A549 (cell line): ENCODE measurements at regions not wholly inside any gene's neighbourhood (a gene's known extent, or its start where the extent isn't known, plus 50 kb on each side); places are given as distances from the start of the nearest gene placed in this dataset.

Source experiments
- ATAC-seq, 2 experiments: fragments of 200-7000 bp in 1 of 2; fragments of >200 bp in 1 of 2; cut with Nextera tagmentation in 1 of 2; cut with Tn5 transposase in 1 of 2; 3 replicates each; pipeline versions ENCODE4 v1.8.0 to v1.9.1; 2018 to 2020; ENCODE audit warnings: mild to moderate bottlenecking in 1 of 2, moderate library complexity in 1 of 2
- CTCF ChIA-PET: fragments of 300-600 bp; sonication (Branson Sonifier 250); formaldehyde crosslinking; extraction: SDS; loops from one replicate; lab custom pipeline; 2021; ENCODE audit warnings: antibody characterized with exemption, inconsistent platforms; lab: Yijun Ruan, JAX
- POLR2A ChIA-PET: fragments of 350-600 bp; formaldehyde crosslinking; extraction: SDS; loops from one replicate; lab custom pipeline; 2021; ENCODE audit warnings: antibody characterized with exemption, inconsistent platforms; lab: Yijun Ruan, JAX
- DNase-seq, 2 experiments: peaks; one replicate each; pipeline versions ENCODE4 v3.0.0 to v3.0.0-alpha.2; 2011 to 2016; ENCODE audit warnings: low read depth in 1 of 2, low spot score in 1 of 2
- FAIRE-seq: peaks from 2 replicates; lab custom pipeline; 2011; peaks lifted over from hg19 to GRCh38; lab: Jason Lieb, UNC
- H3K27ac ChIP-seq, 2 experiments: fragments of >200 bp; sonication (Bioruptor Twin); formaldehyde crosslinking; 3 replicates each; pipeline ENCODE4 v1.5.1; 2016 to 2017
- H3K4me1 ChIP-seq: fragments of >200 bp; sonication (Bioruptor Twin); formaldehyde crosslinking; 3 replicates; pipeline ENCODE4 v1.6.1; 2016
- H3K4me2 ChIP-seq: fragments of >200 bp; sonication (Bioruptor Twin); formaldehyde crosslinking; 3 replicates; pipeline ENCODE4 v1.6.1; 2016
- H3K4me3 ChIP-seq: fragments of >200 bp; sonication (Bioruptor Twin); formaldehyde crosslinking; 3 replicates; pipeline ENCODE4 v1.5.1; 2016
- H3K9me3 ChIP-seq: fragments of >200 bp; sonication (Bioruptor Twin); formaldehyde crosslinking; 3 replicates; pipeline ENCODE4 v1.6.1; 2016
- ATOH8 ChIP-seq: fragments of 250-450 bp; sonication (Bioruptor Pico); IDR thresholded peaks from 2 replicates; pipeline ENCODE4 v1.5.0; 2020; ENCODE audit warnings: low read depth, mild to moderate bottlenecking, moderate library complexity
- BCL3 ChIP-seq: fragments of >200 bp; sonication (Bioruptor Twin); formaldehyde crosslinking; IDR thresholded peaks from 3 replicates; pipeline ENCODE4 v1.6.1; 2016
- BHLHE40 ChIP-seq: IDR thresholded peaks from 2 replicates; pipeline ENCODE4 v1.6.1; 2012; ENCODE audit warnings: low read depth, low read length, inconsistent platforms
- CHD2 ChIP-seq: fragments of 150-350 bp; IDR thresholded peaks from 2 replicates; pipeline ENCODE4 v1.6.1; 2014; ENCODE audit warnings: low read length; ENCODE audit not compliant: partially characterized antibody
- ELK1 ChIP-seq: fragments of 150-350 bp; IDR thresholded peaks from 2 replicates; pipeline ENCODE4 v1.6.1; 2014; ENCODE audit warnings: low read depth, mild to moderate bottlenecking, low read length
- FOSB ChIP-seq: fragments of 250-450 bp; sonication (Bioruptor Pico); IDR thresholded peaks from 2 replicates; pipeline ENCODE4 v1.5.0; 2020; ENCODE audit warnings: mild to moderate bottlenecking, moderate library complexity
- FOXS1 ChIP-seq: fragments of 250-450 bp; sonication (Bioruptor Pico); IDR thresholded peaks from 2 replicates; pipeline ENCODE4 v1.5.0; 2020; ENCODE audit warnings: mild to moderate bottlenecking, moderate library complexity
- GATA3 ChIP-seq: IDR thresholded peaks from 2 replicates; pipeline ENCODE4 v1.6.1; 2012; ENCODE audit warnings: borderline replicate concordance
- HOXA7 ChIP-seq: fragments of 250-450 bp; sonication (Bioruptor Pico); IDR thresholded peaks from 2 replicates; pipeline ENCODE4 v1.5.0; 2020; ENCODE audit warnings: mild to moderate bottlenecking, moderate library complexity
- JUNB ChIP-seq: fragments of >200 bp; sonication (Bioruptor Twin); formaldehyde crosslinking; IDR thresholded peaks from 2 replicates; pipeline ENCODE4 v1.6.1; 2016
- MAFK ChIP-seq: fragments of 450-650 bp; IDR thresholded peaks from 2 replicates; pipeline ENCODE4 v1.6.1; 2014; ENCODE audit not compliant: partially characterized antibody
- MAX ChIP-seq: IDR thresholded peaks from 2 replicates; pipeline ENCODE4 v1.6.1; 2012
- MYC ChIP-seq: IDR thresholded peaks from 2 replicates; pipeline ENCODE4 v1.6.1; 2012; ENCODE audit warnings: mild to moderate bottlenecking, inconsistent platforms, low read length, improper control_type of control experiment, borderline replicate concordance
- PBX3 ChIP-seq: IDR thresholded peaks from 2 replicates; pipeline ENCODE4 v1.6.1; 2012
- RCOR1 ChIP-seq: fragments of 150-350 bp; IDR thresholded peaks from 2 replicates; pipeline ENCODE4 v1.6.1; 2014; ENCODE audit warnings: antibody characterized with exemption, low read length, low read depth
- RNF2 ChIP-seq: fragments of 200-600 bp; sonication (generic); IDR thresholded peaks from 2 replicates; pipeline ENCODE4 v1.6.1; 2016; ENCODE audit warnings: low read depth, mild to moderate bottlenecking, antibody characterized with exemption, moderate library complexity, borderline replicate concordance
- SREBF2 ChIP-seq: fragments of 450-650 bp; IDR thresholded peaks from 2 replicates; pipeline ENCODE4 v1.6.1; 2014; ENCODE audit warnings: mild to moderate bottlenecking, moderate library complexity
- TFCP2L1 ChIP-seq: fragments of 250-450 bp; sonication (Bioruptor Pico); IDR thresholded peaks from 2 replicates; pipeline ENCODE4 v1.5.0; 2021; ENCODE audit warnings: mild to moderate bottlenecking
- USF2 ChIP-seq: fragments of 450-650 bp; IDR thresholded peaks from 2 replicates; pipeline ENCODE4 v1.6.1; 2014; ENCODE audit warnings: antibody characterized with exemption
- ZSCAN20 ChIP-seq: fragments of 250-450 bp; sonication (Bioruptor Pico); IDR thresholded peaks from 2 replicates; pipeline ENCODE4 v1.8.0; 2022; ENCODE audit warnings: mild to moderate bottlenecking, moderate library complexity
- WGBS: methylation state at CpG from one replicate; pipeline ENCODE4 v1.1.6; 2017; ENCODE audit errors: missing lambda C conversion rate; 5-methylcytosine and 5-hydroxymethylcytosine counted together

GRCh38 chr3:76733073-76733759 lies 306.7 kb upstream of the ROBO2 start:
- TF ChIP-seq MAFK (no peak), MYC (no peak), BCL3 (no peak), RCOR1 (no peak), USF2 (no peak), JUNB (no peak), GATA3 (no peak), ZSCAN20 (CRISPR knock-in tag) (no peak), BHLHE40 (no peak), TFCP2L1 (no peak), FOXS1 (CRISPR knock-in tag) (no peak), ELK1 (no peak), HOXA7 (CRISPR knock-in tag) (no peak), SREBF2 (no peak)
- Histone ChIP-seq H3K4me1 (no peaks in the 10 kb centered on the region), H3K4me2 (no peak overlapping the region), H3K9me3 (no peaks in the 10 kb centered on the region; the same call in 2 of the 3 replicates), H3K4me3 (no peak overlapping the region), H3K27ac (no peak overlapping the region)
- 25% methylated on average over 1 of the region's 1 CpG for WGBS
- DNase-seq = no peak
- CTCF ChIA-PET = no interaction called here
- POLR2A ChIA-PET = no interaction called here
- no peak for ATAC-seq
- no peak for FAIRE-seq

GRCh38 chr3:76735152-76735551 lies 304.7 kb upstream of the ROBO2 start:
- no peak for TF ChIP-seq CHD2
- no peak for TF ChIP-seq ATOH8 (CRISPR knock-in tag)
- no peak for TF ChIP-seq FOSB (CRISPR knock-in tag)
- TF ChIP-seq MAFK = no peak
- TF ChIP-seq PBX3 = no peak
- TF ChIP-seq MAX = no peak
- no peak overlapping the region for H3K4me2 ChIP-seq
- no peaks in the 10 kb centered on the region for H3K9me3 ChIP-seq
- FAIRE-seq (no peak), ATAC-seq (no peak), DNase-seq (no peak)
- H3K27ac ChIP-seq = no peak overlapping the region
- CTCF ChIA-PET = no interaction called here
- no peak overlapping the region for H3K4me3 ChIP-seq
- 8% methylated on average over 3 of the region's 3 CpGs for WGBS
- POLR2A ChIA-PET = no interaction called here
- no peaks in the 10 kb centered on the region for H3K4me1 ChIP-seq

GRCh38 chr3:76753599-76753998 lies 286.3 kb upstream of the ROBO2 start:
- no peak for TF ChIP-seq RNF2
- TF ChIP-seq, all 56 proteins: peak for 0
- no peak overlapping the region for H3K27ac ChIP-seq
- 14% methylated on average over 2 of the region's 2 CpGs for WGBS
- FAIRE-seq (no peak), ATAC-seq (no peak), DNase-seq (no peak)
- no peaks in the 10 kb centered on the region for H3K4me1 ChIP-seq
- CTCF ChIA-PET = no interaction called here
- H3K9me3 ChIP-seq = no peaks in the 10 kb centered on the region
- POLR2A ChIA-PET = no interaction called here
- no peak overlapping the region for H3K4me2 ChIP-seq
- no peak overlapping the region for H3K4me3 ChIP-seq
